ENCODE measurements at regions not wholly inside any gene's neighbourhood (a gene's known extent, or its start where the extent isn't known, plus 50 kb on each side); places are given as distances from the start of the nearest gene placed in this dataset.

DNA sequence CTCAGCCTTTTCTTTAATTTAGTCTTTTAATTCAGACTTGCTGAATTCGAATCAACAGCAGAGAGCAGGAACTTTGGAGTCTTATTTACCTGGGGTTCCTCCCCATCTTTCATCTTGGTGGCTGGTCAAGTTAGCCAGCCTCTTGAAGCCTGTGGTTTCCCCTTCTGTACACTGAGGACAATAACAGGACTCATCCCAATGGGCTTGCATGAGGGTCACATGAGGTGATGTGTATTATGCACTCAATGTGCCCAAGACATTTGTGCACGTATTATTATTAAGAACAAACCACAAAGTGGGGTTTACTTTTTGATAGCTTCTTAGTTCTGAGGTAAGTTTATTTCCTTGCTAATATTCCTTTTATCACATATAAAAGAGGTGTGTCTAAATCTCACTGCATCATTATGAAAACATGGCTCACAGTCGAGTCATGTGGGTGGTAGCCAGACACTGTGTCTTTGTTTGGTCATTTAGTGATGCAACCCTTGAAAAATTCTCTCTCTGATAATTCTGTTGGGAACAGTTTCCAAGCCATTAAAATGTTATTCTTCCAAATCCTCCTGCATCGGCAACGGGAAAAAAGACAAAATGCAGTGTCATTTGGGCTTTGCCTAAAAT lies 86.5 kb upstream of the GRB10 start:
- TF ChIP-seq, protein P1, sequence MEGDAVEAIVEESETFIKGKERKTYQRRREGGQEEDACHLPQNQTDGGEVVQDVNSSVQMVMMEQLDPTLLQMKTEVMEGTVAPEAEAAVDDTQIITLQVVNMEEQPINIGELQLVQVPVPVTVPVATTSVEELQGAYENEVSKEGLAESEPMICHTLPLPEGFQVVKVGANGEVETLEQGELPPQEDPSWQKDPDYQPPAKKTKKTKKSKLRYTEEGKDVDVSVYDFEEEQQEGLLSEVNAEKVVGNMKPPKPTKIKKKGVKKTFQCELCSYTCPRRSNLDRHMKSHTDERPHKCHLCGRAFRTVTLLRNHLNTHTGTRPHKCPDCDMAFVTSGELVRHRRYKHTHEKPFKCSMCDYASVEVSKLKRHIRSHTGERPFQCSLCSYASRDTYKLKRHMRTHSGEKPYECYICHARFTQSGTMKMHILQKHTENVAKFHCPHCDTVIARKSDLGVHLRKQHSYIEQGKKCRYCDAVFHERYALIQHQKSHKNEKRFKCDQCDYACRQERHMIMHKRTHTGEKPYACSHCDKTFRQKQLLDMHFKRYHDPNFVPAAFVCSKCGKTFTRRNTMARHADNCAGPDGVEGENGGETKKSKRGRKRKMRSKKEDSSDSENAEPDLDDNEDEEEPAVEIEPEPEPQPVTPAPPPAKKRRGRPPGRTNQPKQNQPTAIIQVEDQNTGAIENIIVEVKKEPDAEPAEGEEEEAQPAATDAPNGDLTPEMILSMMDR (IDR thresholded peaks at IDR 0.05), result no peak
- no peak for TF ChIP-seq POLR2A (IDR thresholded peaks at IDR 0.05)

All from body of pancreas (tissue), 4 donors.